GM06990 (cell line): ENCODE measurements at regions not wholly inside any gene's neighbourhood (a gene's known extent, or its start where the extent isn't known, plus 50 kb on each side); places are given as distances from the start of the nearest gene placed in this dataset.
"Not testable (repeated sequence)": the region's sequence is repeated elsewhere in the genome, so short reads cannot be mapped to it uniquely, and the experiment has no call there.

Source experiments
- DNase-seq: peaks from one replicate; pipeline ENCODE4 v3.0.0-alpha.2; 2011; ENCODE audit not compliant: insufficient read length; ENCODE audit errors: extremely low read depth
- H3K27me3 ChIP-seq: replicated peaks from 2 replicates; pipeline ENCODE4 v1.6.0; 2011; ENCODE audit warnings: low read length; ENCODE audit not compliant: control insufficient read depth, insufficient read depth
- H3K36me3 ChIP-seq: 2 replicates; pipeline ENCODE4 v1.5.1; 2011; ENCODE audit warnings: low read length; ENCODE audit not compliant: control insufficient read depth, insufficient read depth
- H3K4me3 ChIP-seq: replicated peaks from 2 replicates; pipeline ENCODE4 v1.5.1; 2011; ENCODE audit warnings: low read depth, mild to moderate bottlenecking, control low read depth, low read length
- TF ChIP-seq, protein P1 (sequence below): IDR thresholded peaks from 2 replicates; pipeline ENCODE4 v1.5.1; 2011; ENCODE audit warnings: low read length, control low read depth, mild to moderate bottlenecking, inconsistent platforms; ENCODE audit not compliant: insufficient read depth, poor library complexity, severe bottlenecking

DNA sequence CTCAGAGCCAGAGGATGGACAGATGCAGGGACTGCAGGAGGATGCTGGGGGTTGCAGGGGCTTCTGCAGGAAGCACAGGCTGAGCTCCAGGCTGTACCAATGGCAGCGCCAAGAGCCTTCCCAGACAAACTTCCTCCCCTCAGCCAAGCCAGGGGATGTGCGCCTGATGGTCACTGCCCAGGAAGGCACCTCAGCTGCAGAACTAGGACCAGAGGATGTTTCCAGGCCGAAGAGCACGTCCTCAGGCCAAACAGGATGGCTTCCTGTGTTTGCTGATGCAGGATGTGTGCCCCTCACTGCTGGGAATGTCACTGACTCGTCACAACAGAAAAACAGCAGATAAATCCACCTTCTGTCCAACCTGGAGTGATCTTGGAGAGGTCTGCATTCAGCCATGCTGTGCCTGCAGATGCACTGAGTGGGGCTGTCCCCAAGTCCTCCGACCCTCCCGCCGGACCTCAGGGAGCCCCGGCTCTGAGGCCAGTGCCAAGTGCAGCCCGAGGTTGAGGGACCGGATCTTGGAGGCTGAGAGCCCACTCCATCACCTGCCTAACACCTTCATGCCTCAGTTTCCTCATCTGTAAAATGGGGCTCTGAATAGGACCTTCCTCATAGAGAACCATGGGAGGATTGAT is 152.5 kb upstream of the CHST15 start:
- DNase-seq = no peak
- Histone ChIP-seq H3K4me3 (no peak overlapping the region), H3K36me3 (no peaks in the 10 kb centered on the region), H3K27me3 (no peaks in the 10 kb centered on the region; the same call in 1 of the 2 replicates)
- TF ChIP-seq, protein P1, sequence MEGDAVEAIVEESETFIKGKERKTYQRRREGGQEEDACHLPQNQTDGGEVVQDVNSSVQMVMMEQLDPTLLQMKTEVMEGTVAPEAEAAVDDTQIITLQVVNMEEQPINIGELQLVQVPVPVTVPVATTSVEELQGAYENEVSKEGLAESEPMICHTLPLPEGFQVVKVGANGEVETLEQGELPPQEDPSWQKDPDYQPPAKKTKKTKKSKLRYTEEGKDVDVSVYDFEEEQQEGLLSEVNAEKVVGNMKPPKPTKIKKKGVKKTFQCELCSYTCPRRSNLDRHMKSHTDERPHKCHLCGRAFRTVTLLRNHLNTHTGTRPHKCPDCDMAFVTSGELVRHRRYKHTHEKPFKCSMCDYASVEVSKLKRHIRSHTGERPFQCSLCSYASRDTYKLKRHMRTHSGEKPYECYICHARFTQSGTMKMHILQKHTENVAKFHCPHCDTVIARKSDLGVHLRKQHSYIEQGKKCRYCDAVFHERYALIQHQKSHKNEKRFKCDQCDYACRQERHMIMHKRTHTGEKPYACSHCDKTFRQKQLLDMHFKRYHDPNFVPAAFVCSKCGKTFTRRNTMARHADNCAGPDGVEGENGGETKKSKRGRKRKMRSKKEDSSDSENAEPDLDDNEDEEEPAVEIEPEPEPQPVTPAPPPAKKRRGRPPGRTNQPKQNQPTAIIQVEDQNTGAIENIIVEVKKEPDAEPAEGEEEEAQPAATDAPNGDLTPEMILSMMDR = no peak

DNA sequence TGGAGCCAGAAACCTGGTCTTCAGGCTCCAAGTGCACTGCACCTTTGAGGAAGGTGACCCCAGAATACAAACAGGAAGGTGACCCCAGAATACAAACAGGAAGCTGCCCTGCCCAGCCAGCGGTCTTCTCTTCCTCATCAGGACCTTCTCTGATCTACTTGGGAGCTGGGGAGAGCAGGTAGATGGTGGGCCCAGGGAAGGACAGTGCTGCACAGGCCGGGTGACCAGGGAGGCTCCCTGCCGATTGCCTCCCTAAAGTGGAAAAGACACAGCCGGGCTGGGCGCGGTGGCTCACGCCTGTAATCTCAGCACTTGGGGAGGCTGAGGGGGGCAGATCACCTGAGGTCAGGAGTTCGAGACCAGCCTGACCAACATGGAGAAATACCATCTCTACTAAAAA is 151.8 kb upstream of the CHST15 start:
- no peak overlapping the region for H3K4me3 ChIP-seq
- no peak for DNase-seq
- TF ChIP-seq, protein P1 = no peak
- H3K27me3 ChIP-seq = no peaks in the 10 kb centered on the region; the same call in 1 of the 2 replicates
- no peaks in the 10 kb centered on the region for H3K36me3 ChIP-seq

DNA sequence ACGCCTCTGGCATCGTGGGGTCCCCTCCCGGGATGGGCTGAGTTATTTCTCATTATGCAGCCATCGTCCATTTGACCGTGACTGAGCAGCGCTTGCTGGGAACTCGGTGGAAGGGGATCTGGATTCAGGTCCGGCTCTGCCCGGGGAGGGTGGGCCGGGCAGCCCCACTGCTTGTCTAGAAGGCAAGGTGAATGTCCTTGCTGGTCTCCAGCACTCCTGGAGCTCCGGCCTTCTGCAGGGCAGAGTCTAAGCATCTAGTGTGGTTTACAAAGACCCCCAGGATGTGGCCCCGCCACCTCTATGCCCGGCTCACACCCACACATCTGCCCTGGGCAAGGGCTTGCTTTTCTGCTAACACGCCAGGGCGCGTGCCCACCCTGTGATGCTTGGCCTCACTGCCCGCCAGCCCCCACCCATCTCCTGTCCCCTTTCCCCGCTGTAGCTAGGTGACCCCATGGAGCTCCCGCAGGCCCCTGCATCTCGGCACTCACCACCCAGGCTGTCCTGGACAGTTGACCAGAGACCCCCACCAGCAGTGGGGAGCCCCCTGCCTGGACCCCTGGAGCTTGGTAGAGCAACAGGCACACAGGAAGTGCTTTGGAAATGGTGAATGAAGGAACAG is 151.0 kb upstream of the CHST15 start:
- Histone ChIP-seq H3K4me3 (no peak overlapping the region), H3K36me3 (no peaks in the 10 kb centered on the region), H3K27me3 (no peaks in the 10 kb centered on the region; the same call in 1 of the 2 replicates)
- DNase-seq = no peak
- TF ChIP-seq, protein P1 = no peak

DNA sequence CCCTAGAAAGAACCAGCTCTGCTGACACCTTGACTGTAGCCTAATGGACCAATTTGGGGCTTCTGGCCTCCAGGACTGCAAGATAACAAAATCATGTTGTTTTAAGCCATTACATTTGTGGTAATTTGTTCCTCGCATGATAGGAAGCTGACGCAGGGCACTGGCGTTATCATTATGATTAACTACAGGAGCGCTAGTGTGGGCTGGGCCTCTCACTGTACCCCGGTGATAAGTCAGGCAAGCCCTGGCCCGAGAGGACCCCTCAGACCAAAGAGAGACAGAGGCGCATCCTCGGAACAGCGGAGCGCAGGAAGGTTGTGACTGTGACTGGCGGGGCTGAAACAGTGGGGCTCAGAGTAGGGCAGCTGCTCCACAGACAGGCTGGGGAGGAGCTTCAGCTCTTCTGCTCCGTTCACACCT is 150.3 kb upstream of the CHST15 start:
- H3K4me3 ChIP-seq = no peak overlapping the region
- H3K36me3 ChIP-seq = no peaks in the 10 kb centered on the region
- DNase-seq = no peak
- no peaks in the 10 kb centered on the region; the same call in 1 of the 2 replicates for H3K27me3 ChIP-seq
- TF ChIP-seq, protein P1 = no peak

DNA sequence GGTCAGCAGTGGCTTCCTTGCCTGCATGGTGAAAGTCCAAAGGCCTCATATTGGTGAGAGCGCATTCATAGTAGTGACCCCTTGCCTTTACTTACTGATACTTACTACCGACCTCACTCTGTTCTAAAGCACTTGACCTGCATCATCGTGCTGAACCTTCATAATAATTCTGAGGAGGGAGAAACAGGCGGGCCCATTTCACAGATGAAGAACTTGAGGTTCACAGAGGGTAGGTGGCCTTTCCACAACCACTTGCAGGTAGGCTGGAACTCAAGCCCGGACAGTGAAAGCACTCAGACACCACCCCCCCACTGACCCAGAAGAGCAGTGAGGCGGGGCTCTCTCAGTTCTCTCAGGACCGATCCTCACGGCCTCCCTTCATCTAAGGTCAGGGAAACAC is 149.4 kb upstream of the CHST15 start:
- no peak for DNase-seq
- no peaks in the 10 kb centered on the region for H3K36me3 ChIP-seq
- TF ChIP-seq, protein P1 = no peak
- H3K27me3 ChIP-seq = no peaks in the 10 kb centered on the region; the same call in 1 of the 2 replicates
- H3K4me3 ChIP-seq = no peak overlapping the region

DNA sequence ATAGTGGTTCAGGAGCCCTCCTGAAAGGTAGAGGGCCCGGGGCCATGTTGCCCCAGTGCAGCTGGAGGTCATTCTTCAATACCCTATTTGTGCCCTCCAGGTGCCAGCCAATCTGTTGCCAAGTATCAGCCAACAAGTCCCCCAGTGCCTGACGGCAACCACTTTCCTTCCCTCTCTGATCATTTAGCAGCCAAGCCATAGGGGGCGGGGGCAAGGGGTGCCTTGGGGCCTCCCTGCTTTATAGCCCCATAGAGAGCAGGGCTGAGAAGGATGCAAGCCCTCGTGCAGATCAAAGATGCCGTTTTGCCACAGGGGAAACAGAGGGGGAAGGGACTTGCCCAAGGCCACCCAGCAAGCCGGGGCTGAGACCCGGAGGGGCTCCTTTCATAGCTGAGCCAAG is 149.0 kb upstream of the CHST15 start:
- TF ChIP-seq, protein P1 = no peak
- no peaks in the 10 kb centered on the region; the same call in 1 of the 2 replicates for H3K27me3 ChIP-seq
- DNase-seq = no peak
- no peak overlapping the region for H3K4me3 ChIP-seq
- H3K36me3 ChIP-seq = no peaks in the 10 kb centered on the region

DNA sequence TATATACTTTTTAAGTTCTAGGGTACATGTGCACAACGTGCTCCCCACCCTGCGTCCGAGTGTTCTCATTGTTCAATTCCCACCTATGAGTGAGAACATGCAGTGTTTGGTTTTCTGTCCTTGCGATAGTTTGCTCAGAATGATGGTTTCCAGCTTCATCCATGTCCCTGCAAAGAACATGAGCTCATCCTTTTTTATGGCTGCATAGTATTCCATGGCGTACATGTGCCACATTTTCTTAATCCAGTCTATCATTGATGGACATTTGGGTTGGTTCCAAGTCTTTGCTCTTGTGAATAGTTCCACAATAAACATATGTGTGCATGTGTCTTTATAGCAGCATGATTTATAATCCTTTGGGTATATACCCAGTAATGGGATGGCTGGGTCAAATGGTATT is 148.1 kb upstream of the CHST15 start:
- H3K36me3 ChIP-seq, DNase-seq, H3K27me3 ChIP-seq, H3K4me3 ChIP-seq: not testable (repeated sequence)
